GM12878 (cell line): ENCODE measurements at regions not wholly inside any gene's neighbourhood (a gene's known extent, or its start where the extent isn't known, plus 50 kb on each side); places are given as distances from the start of the nearest gene placed in this dataset.

Experiments
- CTCF ChIP-seq, 3 experiments: IDR thresholded peaks in 2 of 3; conservative IDR thresholded peaks in 1 of 3; 2 replicates each; pipeline ENCODE4 v1.5.1; 2011; ENCODE audit warnings: low read depth in 3 of 3, low read length in 3 of 3, mild to moderate bottlenecking in 3 of 3, control low read depth in 2 of 3, moderate library complexity in 2 of 3, inconsistent platforms in 1 of 3, mixed read lengths in 1 of 3; ENCODE audit not compliant: control insufficient read depth in 2 of 3, insufficient read depth in 1 of 3; ENCODE audit errors: extremely low read depth in 1 of 3
- EP300 ChIP-seq, 2 experiments: fragments of 150-350 bp in 1 of 2; IDR thresholded peaks; 2 replicates each; pipeline ENCODE4 v1.6.1; 2011 to 2012; ENCODE audit warnings: low read depth in 2 of 2, low read length in 2 of 2, borderline replicate concordance in 1 of 2, improper control_type of control experiment in 1 of 2, inconsistent platforms in 1 of 2; ENCODE audit not compliant: control insufficient read depth in 1 of 2
- EZH2 ChIP-seq: IDR thresholded peaks from 2 replicates; pipeline ENCODE4 v1.6.1; 2012; ENCODE audit warnings: low read depth, mild to moderate bottlenecking, control low read depth, inconsistent platforms, low read length, borderline replicate concordance; ENCODE audit not compliant: control insufficient read depth
- MXI1 ChIP-seq: fragments of 150-350 bp; IDR thresholded peaks from 2 replicates; pipeline ENCODE4 v1.6.1; 2011; ENCODE audit warnings: low read depth, mild to moderate bottlenecking, inconsistent platforms, low read length, improper control_type of control experiment
- NFYB ChIP-seq: IDR thresholded peaks from 2 replicates; pipeline ENCODE4 v1.6.1; 2011; ENCODE audit warnings: low read depth, mild to moderate bottlenecking, low read length, improper control_type of control experiment, moderate library complexity; ENCODE audit not compliant: insufficient read depth
- POLR2A ChIP-seq: IDR thresholded peaks from 2 replicates; pipeline ENCODE4 v1.6.1; 2011; ENCODE audit warnings: low read depth, mild to moderate bottlenecking, low read length
- SIN3A ChIP-seq: IDR thresholded peaks from 2 replicates; pipeline ENCODE4 v1.6.1; 2012; ENCODE audit warnings: low read depth, low read length, improper control_type of control experiment
- SIX5 ChIP-seq: IDR thresholded peaks from 2 replicates; pipeline ENCODE4 v1.6.1; 2011; ENCODE audit warnings: mild to moderate bottlenecking, low read depth, low read length, moderate library complexity; ENCODE audit not compliant: severe bottlenecking
- SMC3 ChIP-seq: IDR thresholded peaks from 2 replicates; pipeline ENCODE4 v1.6.1; 2011; ENCODE audit warnings: low read length, improper control_type of control experiment, borderline replicate concordance
- TBL1XR1 ChIP-seq: IDR thresholded peaks from 2 replicates; pipeline ENCODE4 v1.6.1; 2012; ENCODE audit warnings: low read depth, low read length, improper control_type of control experiment
- ZBTB11 ChIP-seq: fragments of 450-650 bp; formaldehyde crosslinking; IDR thresholded peaks from 2 replicates; pipeline ENCODE4 v1.5.0; 2022; ENCODE audit warnings: mild to moderate bottlenecking, missing genetic modification characterization

- no peak for TF ChIP-seq NFYB
- no peak for TF ChIP-seq CTCF (IDR thresholded peaks at IDR 0.05 in 2 of 3, conservative IDR thresholded peaks at IDR 0.05 in 1 of 3; ENCODE audit: control insufficient read depth in 2 of 3, extremely low read depth in 1 of 3, insufficient read depth in 1 of 3, low read depth in 3 of 3, low read length in 3 of 3)
- TF ChIP-seq MXI1, result no peak
- TF ChIP-seq SIX5, result no peak
- no peak for TF ChIP-seq SMC3
- TF ChIP-seq TBL1XR1, result no peak
- no peak for TF ChIP-seq ZBTB11 (CRISPR knock-in tag)
- TF ChIP-seq EP300 (IDR thresholded peaks at IDR 0.05; ENCODE audit: borderline replicate concordance in 1 of 2, control insufficient read depth in 1 of 2, low read depth in 2 of 2, low read length in 2 of 2), result no peak
- no peak for TF ChIP-seq SIN3A
- no peak for TF ChIP-seq EZH2
- TF ChIP-seq POLR2A, result no peak
Measured at GRCh38 chr1:14136881-14137280, 436.9 kb downstream of the PRDM2 start.
